ENCODE measurements at regions not wholly inside any gene's neighbourhood (a gene's known extent, or its start where the extent isn't known, plus 50 kb on each side); places are given as distances from the start of the nearest gene placed in this dataset.

DNA sequence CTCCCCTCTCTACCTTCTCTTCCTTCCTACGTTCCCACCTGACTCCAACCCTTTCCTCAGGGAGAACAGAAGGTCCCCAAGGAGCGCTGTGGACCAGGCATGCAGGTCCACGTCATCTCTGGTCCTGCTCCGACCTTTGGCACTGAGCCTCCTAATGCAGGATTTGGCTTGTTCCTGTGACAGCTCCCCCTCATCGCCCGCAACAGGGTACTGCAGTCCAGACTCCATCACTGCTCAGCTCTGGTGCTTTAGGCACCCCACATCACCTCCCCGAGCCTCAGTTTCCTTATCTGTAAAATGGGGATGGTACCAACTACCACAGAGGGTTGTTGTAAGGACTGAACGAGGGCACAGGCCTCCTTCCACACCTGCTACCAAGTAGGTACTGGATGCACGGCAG lies 54.6 kb downstream of the FHIP2A start:
- Histone ChIP-seq H3K36me3 (ENCODE audit: control insufficient read depth in 4 of 4, insufficient read depth in 3 of 4, low read depth in 1 of 4, low read length in 3 of 4) (no peaks in the 10 kb centered on the region), H3K27me3 (ENCODE audit: control insufficient read depth in 4 of 4, insufficient read depth in 4 of 4, low read length in 3 of 4) (no peaks in the 10 kb centered on the region), H3K9ac (ENCODE audit: low read depth in 1 of 2, low read length in 2 of 2) (no peak overlapping the region), H3K4me1 (ENCODE audit: control insufficient read depth in 4 of 4, insufficient read depth in 4 of 4, low read length in 3 of 4) (peaks cover 0 to 13% (median 6%) of the 10 kb centered on the region in 4 donors), H3K4me3 (ENCODE audit: low read depth in 1 of 3, low read length in 3 of 3) (no peak overlapping the region), H3K27ac (ENCODE audit: low read depth in 1 of 2, low read length in 2 of 2) (peak overlapping the region in 1 of 2 donors; percentile 39), H3K9me3 (ENCODE audit: control insufficient read depth in 4 of 4, low read length in 3 of 4) (no peaks in the 10 kb centered on the region)
- DNase-seq (ENCODE audit: low spot score) = no peak
- 87% methylated on average over 9 of the region's 9 CpGs for WGBS
- TF ChIP-seq HNF4A (conservative IDR thresholded peaks at IDR 0.05) = no peak
- TF ChIP-seq JUND (IDR thresholded peaks at IDR 0.05) = no peak
- TF ChIP-seq RXRA (IDR thresholded peaks at IDR 0.05) = no peak
- TF ChIP-seq FOXA2 (IDR thresholded peaks at IDR 0.05) = no peak
- no peak for TF ChIP-seq CTCF (IDR thresholded peaks at IDR 0.05; ENCODE audit: low read depth, low read length, missing input control)
- TF ChIP-seq SP1 (IDR thresholded peaks at IDR 0.05) = no peak
- no peak for TF ChIP-seq ATF3 (IDR thresholded peaks at IDR 0.05)
- TF ChIP-seq, protein P1, sequence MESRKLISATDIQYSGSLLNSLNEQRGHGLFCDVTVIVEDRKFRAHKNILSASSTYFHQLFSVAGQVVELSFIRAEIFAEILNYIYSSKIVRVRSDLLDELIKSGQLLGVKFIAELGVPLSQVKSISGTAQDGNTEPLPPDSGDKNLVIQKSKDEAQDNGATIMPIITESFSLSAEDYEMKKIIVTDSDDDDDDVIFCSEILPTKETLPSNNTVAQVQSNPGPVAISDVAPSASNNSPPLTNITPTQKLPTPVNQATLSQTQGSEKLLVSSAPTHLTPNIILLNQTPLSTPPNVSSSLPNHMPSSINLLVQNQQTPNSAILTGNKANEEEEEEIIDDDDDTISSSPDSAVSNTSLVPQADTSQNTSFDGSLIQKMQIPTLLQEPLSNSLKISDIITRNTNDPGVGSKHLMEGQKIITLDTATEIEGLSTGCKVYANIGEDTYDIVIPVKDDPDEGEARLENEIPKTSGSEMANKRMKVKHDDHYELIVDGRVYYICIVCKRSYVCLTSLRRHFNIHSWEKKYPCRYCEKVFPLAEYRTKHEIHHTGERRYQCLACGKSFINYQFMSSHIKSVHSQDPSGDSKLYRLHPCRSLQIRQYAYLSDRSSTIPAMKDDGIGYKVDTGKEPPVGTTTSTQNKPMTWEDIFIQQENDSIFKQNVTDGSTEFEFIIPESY (IDR thresholded peaks at IDR 0.05) = no peak
- no peak for TF ChIP-seq EGR1 (IDR thresholded peaks at IDR 0.05; ENCODE audit: low read depth in 2 of 2)

GRCh38 chr10:114876602-114877300 lies 55.2 kb downstream of the FHIP2A start:
- Histone ChIP-seq H3K9me3 (ENCODE audit: control insufficient read depth in 4 of 4, low read length in 3 of 4) (no peaks in the 10 kb centered on the region), H3K9ac (ENCODE audit: low read depth in 1 of 2, low read length in 2 of 2) (no peak overlapping the region), H3K36me3 (ENCODE audit: control insufficient read depth in 4 of 4, insufficient read depth in 3 of 4, low read depth in 1 of 4, low read length in 3 of 4) (no peaks in the 10 kb centered on the region), H3K4me3 (ENCODE audit: low read depth in 1 of 3, low read length in 3 of 3) (no peak overlapping the region), H3K27me3 (ENCODE audit: control insufficient read depth in 4 of 4, insufficient read depth in 4 of 4, low read length in 3 of 4) (no peaks in the 10 kb centered on the region), H3K27ac (ENCODE audit: low read depth in 1 of 2, low read length in 2 of 2) (peak overlapping the region in 1 of 2 donors; percentile 39), H3K4me1 (ENCODE audit: control insufficient read depth in 4 of 4, insufficient read depth in 4 of 4, low read length in 3 of 4) (peaks cover 0 to 13% (median 6%) of the 10 kb centered on the region in 4 donors)
- WGBS = 23% methylated on average over 20 of the region's 20 CpGs
- peak; percentile 63 for DNase-seq (ENCODE audit: low spot score)
- TF ChIP-seq HNF4A (conservative IDR thresholded peaks at IDR 0.05) = peak; percentile 9 to 32
- TF ChIP-seq, protein P1 (IDR thresholded peaks at IDR 0.05) = no peak
- TF ChIP-seq FOXA2 (IDR thresholded peaks at IDR 0.05) = peak; percentile 5
- peak; percentile 49 for TF ChIP-seq RXRA (IDR thresholded peaks at IDR 0.05)
- TF ChIP-seq, protein P2, sequence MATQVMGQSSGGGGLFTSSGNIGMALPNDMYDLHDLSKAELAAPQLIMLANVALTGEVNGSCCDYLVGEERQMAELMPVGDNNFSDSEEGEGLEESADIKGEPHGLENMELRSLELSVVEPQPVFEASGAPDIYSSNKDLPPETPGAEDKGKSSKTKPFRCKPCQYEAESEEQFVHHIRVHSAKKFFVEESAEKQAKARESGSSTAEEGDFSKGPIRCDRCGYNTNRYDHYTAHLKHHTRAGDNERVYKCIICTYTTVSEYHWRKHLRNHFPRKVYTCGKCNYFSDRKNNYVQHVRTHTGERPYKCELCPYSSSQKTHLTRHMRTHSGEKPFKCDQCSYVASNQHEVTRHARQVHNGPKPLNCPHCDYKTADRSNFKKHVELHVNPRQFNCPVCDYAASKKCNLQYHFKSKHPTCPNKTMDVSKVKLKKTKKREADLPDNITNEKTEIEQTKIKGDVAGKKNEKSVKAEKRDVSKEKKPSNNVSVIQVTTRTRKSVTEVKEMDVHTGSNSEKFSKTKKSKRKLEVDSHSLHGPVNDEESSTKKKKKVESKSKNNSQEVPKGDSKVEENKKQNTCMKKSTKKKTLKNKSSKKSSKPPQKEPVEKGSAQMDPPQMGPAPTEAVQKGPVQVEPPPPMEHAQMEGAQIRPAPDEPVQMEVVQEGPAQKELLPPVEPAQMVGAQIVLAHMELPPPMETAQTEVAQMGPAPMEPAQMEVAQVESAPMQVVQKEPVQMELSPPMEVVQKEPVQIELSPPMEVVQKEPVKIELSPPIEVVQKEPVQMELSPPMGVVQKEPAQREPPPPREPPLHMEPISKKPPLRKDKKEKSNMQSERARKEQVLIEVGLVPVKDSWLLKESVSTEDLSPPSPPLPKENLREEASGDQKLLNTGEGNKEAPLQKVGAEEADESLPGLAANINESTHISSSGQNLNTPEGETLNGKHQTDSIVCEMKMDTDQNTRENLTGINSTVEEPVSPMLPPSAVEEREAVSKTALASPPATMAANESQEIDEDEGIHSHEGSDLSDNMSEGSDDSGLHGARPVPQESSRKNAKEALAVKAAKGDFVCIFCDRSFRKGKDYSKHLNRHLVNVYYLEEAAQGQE (IDR thresholded peaks at IDR 0.05) = no peak
- peak; percentile 78 for TF ChIP-seq CTCF (IDR thresholded peaks at IDR 0.05; ENCODE audit: low read depth, low read length, missing input control)
- peak; percentile 91 to 94 for TF ChIP-seq RAD21 (IDR thresholded peaks at IDR 0.05)
- peak; percentile 22 for TF ChIP-seq NR2F2 (IDR thresholded peaks at IDR 0.05)

Measured in liver (tissue), 8 donors.